ENCODE measurements at regions not wholly inside any gene's neighbourhood (a gene's known extent, or its start where the extent isn't known, plus 50 kb on each side); places are given as distances from the start of the nearest gene placed in this dataset.

DNA sequence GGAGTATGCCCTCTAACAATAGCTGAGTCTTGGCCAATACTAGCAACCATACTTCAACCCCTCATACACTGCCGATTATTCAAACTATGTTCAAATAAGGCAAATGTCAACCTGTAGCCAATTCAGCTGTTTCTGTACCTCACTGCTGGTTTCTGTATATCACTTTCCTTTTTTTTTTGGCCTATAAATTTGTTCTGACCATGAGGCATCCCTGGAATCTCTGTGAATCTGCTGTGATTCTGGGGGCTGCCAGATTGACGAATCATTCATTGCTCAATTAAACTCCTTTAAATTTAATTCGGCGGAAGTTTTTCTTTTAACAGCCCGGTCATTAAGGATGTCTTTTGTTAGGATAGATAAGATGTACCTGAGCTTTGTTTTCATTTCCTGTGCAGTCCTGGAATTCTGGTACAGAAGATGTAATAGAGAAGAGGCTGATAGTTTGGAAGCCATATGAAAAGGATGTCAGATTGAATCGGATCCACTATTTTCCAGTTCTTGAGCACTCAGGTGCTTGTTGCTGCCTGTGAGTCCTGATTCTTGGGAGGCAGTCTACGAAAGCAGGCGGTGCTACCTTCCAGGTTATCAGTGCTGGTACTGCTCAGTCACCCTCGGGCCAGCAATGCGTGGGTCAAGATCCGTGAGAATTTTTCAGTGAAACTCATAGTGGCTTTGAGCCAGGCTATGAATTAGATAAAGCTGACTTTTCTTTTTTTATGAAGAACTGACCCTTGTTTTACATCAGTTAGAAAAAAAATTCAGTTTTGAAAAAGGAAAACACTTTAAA lies 106.2 kb upstream of the TUT7 start:
- TF ChIP-seq, protein P1, sequence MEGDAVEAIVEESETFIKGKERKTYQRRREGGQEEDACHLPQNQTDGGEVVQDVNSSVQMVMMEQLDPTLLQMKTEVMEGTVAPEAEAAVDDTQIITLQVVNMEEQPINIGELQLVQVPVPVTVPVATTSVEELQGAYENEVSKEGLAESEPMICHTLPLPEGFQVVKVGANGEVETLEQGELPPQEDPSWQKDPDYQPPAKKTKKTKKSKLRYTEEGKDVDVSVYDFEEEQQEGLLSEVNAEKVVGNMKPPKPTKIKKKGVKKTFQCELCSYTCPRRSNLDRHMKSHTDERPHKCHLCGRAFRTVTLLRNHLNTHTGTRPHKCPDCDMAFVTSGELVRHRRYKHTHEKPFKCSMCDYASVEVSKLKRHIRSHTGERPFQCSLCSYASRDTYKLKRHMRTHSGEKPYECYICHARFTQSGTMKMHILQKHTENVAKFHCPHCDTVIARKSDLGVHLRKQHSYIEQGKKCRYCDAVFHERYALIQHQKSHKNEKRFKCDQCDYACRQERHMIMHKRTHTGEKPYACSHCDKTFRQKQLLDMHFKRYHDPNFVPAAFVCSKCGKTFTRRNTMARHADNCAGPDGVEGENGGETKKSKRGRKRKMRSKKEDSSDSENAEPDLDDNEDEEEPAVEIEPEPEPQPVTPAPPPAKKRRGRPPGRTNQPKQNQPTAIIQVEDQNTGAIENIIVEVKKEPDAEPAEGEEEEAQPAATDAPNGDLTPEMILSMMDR (IDR thresholded peaks at IDR 0.05) = no peak
- no peak for TF ChIP-seq POLR2A (IDR thresholded peaks at IDR 0.05)
